CD14-positive monocyte (primary cell): ENCODE measurements at regions not wholly inside any gene's neighbourhood (a gene's known extent, or its start where the extent isn't known, plus 50 kb on each side); places are given as distances from the start of the nearest gene placed in this dataset.

Source experiments
- DNase-seq, 3 donors: peaks; one replicate each; pipeline ENCODE4 v3.0.0-alpha.2; 2011 to 2022
- H2AFZ ChIP-seq: 2 replicates; pipeline ENCODE4 v1.6.0; 2012; ENCODE audit warnings: mild to moderate bottlenecking, low read depth, low read length, inconsistent platforms; ENCODE audit not compliant: insufficient read depth, poor library complexity, severe bottlenecking
- H3K27ac ChIP-seq, 2 donors: 1 replicate in 1 of 2; 2 replicates in 1 of 2; pipeline ENCODE4 v1.5.1; 2012 to 2013; ENCODE audit warnings: low read length in 2 of 2, control low read depth in 1 of 2, inconsistent platforms in 1 of 2, low read depth in 1 of 2, mild to moderate bottlenecking in 1 of 2
- H3K27me3 ChIP-seq, 2 donors: one replicate each; pipeline versions ENCODE4 v1.6.0 to v1.6.1; 2011 to 2013; ENCODE audit warnings: low read length in 2 of 2; ENCODE audit not compliant: control insufficient read depth in 2 of 2, insufficient read depth in 2 of 2
- H3K36me3 ChIP-seq, 2 donors: replicated peaks in 1 of 2; 1 replicate in 1 of 2; 2 replicates in 1 of 2; pipeline versions ENCODE4 v1.5.1 to v1.6.1; 2012 to 2013; ENCODE audit warnings: low read length in 2 of 2, control low read depth in 1 of 2, inconsistent platforms in 1 of 2, mild to moderate bottlenecking in 1 of 2; ENCODE audit not compliant: insufficient read depth in 2 of 2, control insufficient read depth in 1 of 2
- H3K4me1 ChIP-seq, 2 donors: 1 replicate in 1 of 2; 2 replicates in 1 of 2; pipeline versions ENCODE4 v1.5.1 to v1.6.1; 2012 to 2013; ENCODE audit warnings: low read length in 2 of 2, control low read depth in 1 of 2, inconsistent platforms in 1 of 2, mild to moderate bottlenecking in 1 of 2, moderate library complexity in 1 of 2; ENCODE audit not compliant: insufficient read depth in 2 of 2, control insufficient read depth in 1 of 2
- H3K4me2 ChIP-seq: replicated peaks from 2 replicates; pipeline ENCODE3; 2012; ENCODE audit warnings: low read length, moderate library complexity, mild to moderate bottlenecking; ENCODE audit not compliant: poor library complexity, severe bottlenecking; ENCODE audit errors: extremely low read depth
- H3K4me3 ChIP-seq, 3 experiments: fragments of 200-600 bp in 1 of 3; sonication (generic) in 1 of 3; replicated peaks in 1 of 3; 1 replicate in 2 of 3; 2 replicates in 1 of 3; pipeline ENCODE4 v1.5.1; 2011 to 2013; ENCODE audit warnings: low read length in 3 of 3, mild to moderate bottlenecking in 3 of 3, control low read depth in 2 of 3, low read depth in 2 of 3, inconsistent platforms in 1 of 3, moderate library complexity in 1 of 3
- H3K79me2 ChIP-seq: 2 replicates; pipeline ENCODE4 v1.6.0; 2012; ENCODE audit warnings: mild to moderate bottlenecking, control low read depth, inconsistent platforms, low read length, moderate library complexity; ENCODE audit not compliant: insufficient read depth
- H3K9ac ChIP-seq: 2 replicates; pipeline ENCODE4 v1.6.0; 2017; ENCODE audit warnings: low read length, mild to moderate bottlenecking; ENCODE audit not compliant: insufficient read depth, poor library complexity, severe bottlenecking
- H3K9me3 ChIP-seq, 2 donors: replicated peaks in 1 of 2; 1 replicate in 1 of 2; 2 replicates in 1 of 2; pipeline versions ENCODE4 v1.5.1 to v1.6.1; 2012 to 2013; ENCODE audit warnings: low read length in 2 of 2, control low read depth in 1 of 2; ENCODE audit not compliant: control insufficient read depth in 1 of 2, insufficient read depth in 1 of 2
- H4K20me1 ChIP-seq: 2 replicates; pipeline ENCODE4 v1.6.0; 2012; ENCODE audit warnings: mild to moderate bottlenecking, low read length, control low read depth, moderate library complexity; ENCODE audit not compliant: insufficient read depth
- H3K27ac Mint-ChIP-seq, 7 donors: one replicate each; pipeline ENCODE4 v1.8.0; 2020; ENCODE audit warnings: mild to moderate bottlenecking in 7 of 7, mixed read lengths in 7 of 7, moderate library complexity in 6 of 7, inconsistent platforms in 2 of 7
- H3K27me3 Mint-ChIP-seq, 3 donors: one replicate each; pipeline ENCODE4 v1.8.0; 2021 to 2022; ENCODE audit warnings: low read depth in 3 of 3, mild to moderate bottlenecking in 3 of 3, mixed read lengths in 3 of 3, moderate library complexity in 3 of 3, inconsistent platforms in 1 of 3
- H3K36me3 Mint-ChIP-seq, 2 donors: one replicate each; pipeline ENCODE4 v1.8.0; 2020; ENCODE audit warnings: mixed read lengths in 2 of 2, inconsistent platforms in 1 of 2, mild to moderate bottlenecking in 1 of 2
- H3K4me1 Mint-ChIP-seq: one replicate; pipeline ENCODE4 v1.8.0; 2020; ENCODE audit warnings: mild to moderate bottlenecking, mixed read lengths
- H3K4me3 Mint-ChIP-seq, 2 donors: one replicate each; pipeline ENCODE4 v1.8.0; 2020; ENCODE audit warnings: mild to moderate bottlenecking in 2 of 2, mixed read lengths in 2 of 2, moderate library complexity in 1 of 2
- H3K9me3 Mint-ChIP-seq, 7 donors: one replicate each; pipeline ENCODE4 v1.8.0; 2020 to 2022; ENCODE audit warnings: mixed read lengths in 7 of 7, mild to moderate bottlenecking in 6 of 7, moderate library complexity in 6 of 7, inconsistent platforms in 2 of 7
- WGBS: methylation state at CpG from one replicate; pipeline ENCODE4 v1.1.5; 2013; ENCODE audit warnings: missing lambda C conversion rate; ENCODE audit not compliant: insufficient coverage; 5-methylcytosine and 5-hydroxymethylcytosine counted together
- intact Hi-C, 2 donors: fragments of 100-400 bp; cut with micrococcal nuclease; formaldehyde crosslinking; loops; one replicate each; pipeline versions ENCODE4 v1.15.0 to v1.15.1; 2023
- TF ChIP-seq, protein P1 (sequence below): fragments of 200-600 bp; IDR thresholded peaks from one replicate; pipeline ENCODE4 v1.8.0; 2022; ENCODE audit warnings: antibody characterized with exemption, mild to moderate bottlenecking

DNA sequence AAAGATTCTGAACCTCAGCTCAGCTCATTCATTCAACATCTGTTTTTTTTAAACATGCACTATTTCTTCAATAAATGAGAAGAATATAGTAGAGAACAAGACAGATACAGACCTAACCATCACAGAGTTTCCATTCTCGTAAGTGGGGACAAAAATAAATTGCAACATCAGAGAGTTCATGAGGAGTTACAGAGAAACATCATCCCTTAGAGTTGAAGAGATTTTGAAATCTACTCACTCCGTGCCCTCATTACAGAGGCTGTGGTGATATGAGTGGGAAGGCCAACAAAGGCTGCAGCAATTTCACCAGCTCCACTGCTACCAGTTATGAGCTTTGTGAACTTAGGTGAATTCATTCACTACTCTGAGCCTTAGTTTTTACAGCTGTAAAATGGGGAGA, 399.3 kb downstream of the BCL11A start:
- no peak overlapping the region for H2AFZ ChIP-seq
- Mint-ChIP-seq H3K4me1 (peaks cover 5% of the 10 kb centered on the region), H3K27ac (no peak overlapping the region), H3K36me3 (no peaks in the 10 kb centered on the region), H3K27me3 (no peaks in the 10 kb centered on the region), H3K4me3 (no peak overlapping the region), H3K9me3 (peaks cover 0 to 3% (median 0%) of the 10 kb centered on the region in 7 donors)
- H3K9me3 ChIP-seq, result no peaks in the 10 kb centered on the region
- no peak overlapping the region for H3K4me2 ChIP-seq
- no peaks in the 10 kb centered on the region for H3K4me1 ChIP-seq
- intact Hi-C loops, result no loop called here
- TF ChIP-seq, protein P1, sequence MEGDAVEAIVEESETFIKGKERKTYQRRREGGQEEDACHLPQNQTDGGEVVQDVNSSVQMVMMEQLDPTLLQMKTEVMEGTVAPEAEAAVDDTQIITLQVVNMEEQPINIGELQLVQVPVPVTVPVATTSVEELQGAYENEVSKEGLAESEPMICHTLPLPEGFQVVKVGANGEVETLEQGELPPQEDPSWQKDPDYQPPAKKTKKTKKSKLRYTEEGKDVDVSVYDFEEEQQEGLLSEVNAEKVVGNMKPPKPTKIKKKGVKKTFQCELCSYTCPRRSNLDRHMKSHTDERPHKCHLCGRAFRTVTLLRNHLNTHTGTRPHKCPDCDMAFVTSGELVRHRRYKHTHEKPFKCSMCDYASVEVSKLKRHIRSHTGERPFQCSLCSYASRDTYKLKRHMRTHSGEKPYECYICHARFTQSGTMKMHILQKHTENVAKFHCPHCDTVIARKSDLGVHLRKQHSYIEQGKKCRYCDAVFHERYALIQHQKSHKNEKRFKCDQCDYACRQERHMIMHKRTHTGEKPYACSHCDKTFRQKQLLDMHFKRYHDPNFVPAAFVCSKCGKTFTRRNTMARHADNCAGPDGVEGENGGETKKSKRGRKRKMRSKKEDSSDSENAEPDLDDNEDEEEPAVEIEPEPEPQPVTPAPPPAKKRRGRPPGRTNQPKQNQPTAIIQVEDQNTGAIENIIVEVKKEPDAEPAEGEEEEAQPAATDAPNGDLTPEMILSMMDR, result no peak
- WGBS, result no CpG with 5 or more reads among the region's 2 CpGs
- H3K27ac ChIP-seq, result no peak overlapping the region
- H3K4me3 ChIP-seq, result no peak overlapping the region
- no peaks in the 10 kb centered on the region for H4K20me1 ChIP-seq
- no peak overlapping the region for H3K9ac ChIP-seq
- H3K79me2 ChIP-seq, result no peaks in the 10 kb centered on the region
- no peaks in the 10 kb centered on the region for H3K36me3 ChIP-seq
- no peaks in the 10 kb centered on the region for H3K27me3 ChIP-seq
- DNase-seq, result no peak

DNA sequence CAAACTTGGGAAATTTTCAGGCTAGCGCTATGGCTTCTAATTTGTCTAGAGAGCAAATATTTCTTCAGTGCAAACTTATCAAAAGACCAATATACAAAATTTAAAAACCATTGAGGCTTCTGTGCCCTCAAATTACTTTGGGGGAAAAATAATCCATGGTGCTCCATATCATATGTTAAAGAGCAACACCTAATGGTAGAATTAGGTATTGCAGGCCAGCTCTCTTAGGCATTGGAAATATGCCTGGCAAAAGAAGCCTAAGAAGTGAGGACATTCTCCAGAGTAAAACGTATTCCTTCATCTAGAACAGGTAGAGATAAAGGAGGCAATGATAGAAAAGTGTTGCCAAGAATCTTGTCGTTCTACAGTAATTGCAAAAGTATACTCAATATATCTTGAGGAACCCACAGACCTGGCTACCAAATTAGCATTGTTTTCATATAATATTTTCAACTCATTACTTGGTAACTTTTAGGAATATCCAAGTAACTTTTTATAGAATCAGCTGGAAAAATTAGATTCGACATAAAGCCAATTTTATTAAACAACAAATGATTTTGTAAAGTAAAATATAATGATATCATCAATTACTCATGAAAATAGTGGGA, 401.1 kb downstream of the BCL11A start:
- Histone ChIP-seq H3K27me3 (no peaks in the 10 kb centered on the region), H4K20me1 (no peaks in the 10 kb centered on the region), H3K4me3 (no peak overlapping the region), H2AFZ (no peak overlapping the region), H3K4me2 (no peak overlapping the region), H3K4me1 (peaks cover 0 to 6% of the 10 kb centered on the region in 2 donors), H3K27ac (no peak overlapping the region), H3K79me2 (no peaks in the 10 kb centered on the region), H3K9me3 (no peaks in the 10 kb centered on the region), H3K36me3 (no peaks in the 10 kb centered on the region), H3K9ac (no peak overlapping the region)
- no peaks in the 10 kb centered on the region for H3K27me3 Mint-ChIP-seq
- H3K4me1 Mint-ChIP-seq, result peaks cover 15% of the 10 kb centered on the region
- H3K27ac Mint-ChIP-seq, result no peak overlapping the region
- peaks cover 0 to 3% (median 0%) of the 10 kb centered on the region in 7 donors for H3K9me3 Mint-ChIP-seq
- no CpG with 5 or more reads among the region's 4 CpGs for WGBS
- intact Hi-C loops, result no loop called here
- no peaks in the 10 kb centered on the region for H3K36me3 Mint-ChIP-seq
- H3K4me3 Mint-ChIP-seq, result no peak overlapping the region
- peak; percentile 26 to 52 (median 32) for DNase-seq
- TF ChIP-seq, protein P1, result peak; percentile 95
